ENCODE measurements at regions not wholly inside any gene's neighbourhood (a gene's known extent, or its start where the extent isn't known, plus 50 kb on each side); places are given as distances from the start of the nearest gene placed in this dataset.
"Not testable (repeated sequence)": the region's sequence is repeated elsewhere in the genome, so short reads cannot be mapped to it uniquely, and the experiment has no call there.

DNA sequence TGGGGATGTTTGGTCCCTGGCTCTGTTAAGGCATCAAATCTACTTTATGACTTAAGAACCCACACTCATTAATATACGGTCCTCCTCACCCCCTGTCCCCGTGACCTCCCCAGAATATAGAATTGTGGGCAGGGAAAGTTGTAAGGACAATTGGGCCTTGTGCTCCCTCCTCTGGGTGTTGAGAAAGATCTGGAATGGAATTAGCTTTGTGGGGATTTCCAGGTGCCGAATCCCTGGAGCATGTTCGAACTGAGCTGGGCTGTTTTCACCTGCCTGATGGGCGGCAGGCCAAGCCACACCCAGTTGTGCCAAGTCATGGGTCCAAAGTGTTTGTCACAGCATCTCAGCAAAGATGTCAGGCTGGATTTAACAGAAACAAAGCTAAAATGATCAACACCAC, 349.3 kb upstream of the KLF3 start:
- no peak for DNase-seq

DNA sequence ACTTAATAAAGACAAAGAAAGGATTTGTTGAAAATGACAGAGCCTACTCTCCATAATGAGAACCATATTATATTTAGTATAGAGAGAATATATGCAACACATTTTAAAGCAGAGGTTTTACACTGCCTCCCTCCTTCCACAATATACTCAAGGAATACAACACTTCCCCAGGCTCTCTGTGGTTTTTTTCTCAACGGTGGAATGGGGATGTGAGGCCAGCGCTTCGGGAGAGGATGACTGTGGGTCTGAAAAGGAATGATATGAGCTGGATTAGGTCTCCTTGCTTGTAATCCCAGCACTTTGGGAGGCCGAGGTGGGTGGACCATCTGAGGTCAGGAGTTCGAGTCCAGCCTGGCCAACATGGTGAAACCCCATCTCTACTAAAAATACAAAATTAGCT, 348.7 kb upstream of the KLF3 start:
- DNase-seq, result no peak

DNA sequence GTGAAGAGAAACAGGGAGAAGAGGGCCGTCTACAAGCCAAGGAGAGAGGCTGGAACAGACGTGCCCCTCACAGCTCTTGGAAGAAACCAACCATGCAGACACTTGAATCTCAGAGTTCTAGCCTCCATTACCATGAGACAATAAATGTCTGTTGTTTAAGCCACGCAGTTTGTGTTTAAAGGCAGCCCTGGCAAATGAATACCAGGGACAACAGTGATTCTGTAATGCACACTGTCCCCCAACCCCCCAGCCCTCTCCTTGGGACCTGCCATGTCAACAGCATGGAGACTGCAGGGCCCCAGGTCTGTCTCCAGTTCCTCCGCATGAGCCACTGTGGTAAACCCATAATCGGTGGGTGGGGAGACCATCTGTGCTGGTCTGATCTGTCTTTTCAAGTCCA, 348.0 kb upstream of the KLF3 start:
- DNase-seq, result no peak

DNA sequence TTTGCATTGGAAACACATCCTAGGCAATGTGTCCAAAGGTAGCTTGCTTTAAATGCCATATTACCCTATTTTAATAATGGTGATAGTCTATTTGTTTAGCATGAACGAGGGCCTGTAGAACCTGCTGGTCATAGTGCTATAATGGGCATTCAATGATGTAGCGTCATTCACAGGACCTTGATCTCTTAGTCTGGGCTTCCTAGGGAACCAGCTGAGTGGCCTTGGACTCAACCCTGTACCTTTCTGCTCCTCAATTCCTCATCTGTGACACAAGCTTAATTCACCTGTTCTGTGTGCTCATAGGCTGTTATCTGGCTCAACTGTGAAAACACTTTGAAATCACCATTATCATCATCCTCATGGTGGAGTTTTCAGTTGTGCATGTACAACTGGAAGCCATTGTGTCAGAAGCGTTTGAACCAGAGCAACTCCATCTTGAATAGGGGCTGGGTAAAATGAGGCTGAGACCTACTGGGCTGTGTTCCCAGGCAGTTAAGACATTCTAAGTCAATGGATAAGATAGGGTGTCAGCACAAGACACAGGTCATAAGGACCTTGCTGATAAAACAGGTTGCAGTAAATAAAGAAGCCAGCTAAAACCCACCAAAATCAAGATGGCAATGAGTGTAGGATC, 346.8 kb upstream of the KLF3 start:
- DNase-seq, result no peak

DNA sequence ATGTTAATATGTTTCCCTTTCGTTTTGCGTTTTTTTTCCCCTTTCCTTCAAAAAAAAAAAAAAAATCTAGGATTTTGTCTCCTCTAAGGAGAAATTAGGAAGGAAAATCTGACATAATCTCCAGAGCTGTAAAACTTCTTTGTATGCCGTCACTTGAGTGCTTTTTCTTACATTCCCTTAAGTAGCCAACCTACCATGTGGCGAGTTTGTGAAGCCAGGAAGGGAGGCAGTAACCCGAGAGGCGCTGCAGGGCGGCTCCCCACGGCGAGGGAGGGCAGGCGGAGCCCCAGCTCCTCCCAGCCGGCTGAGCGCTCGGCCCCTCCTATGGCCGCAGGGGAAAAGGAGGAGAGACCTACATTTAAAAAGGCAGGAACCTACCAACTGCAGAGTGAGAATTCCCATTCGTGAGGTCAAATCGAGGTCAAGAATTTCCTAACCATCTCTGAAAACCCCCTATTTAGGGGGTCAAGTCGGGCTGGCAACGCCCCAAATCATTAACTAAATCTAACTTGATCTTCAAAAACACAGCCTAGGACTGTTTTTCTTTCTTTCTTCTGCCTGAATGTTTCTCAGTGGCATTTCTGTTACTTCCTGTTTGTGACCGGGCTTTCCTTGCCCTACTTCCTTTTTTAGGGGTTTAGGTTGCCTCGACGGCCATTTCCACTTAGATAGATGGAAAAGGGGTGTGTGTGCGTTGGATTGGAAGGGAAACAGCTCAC, 345.1 kb upstream of the KLF3 start:
- peak; percentile 77 for DNase-seq

DNA sequence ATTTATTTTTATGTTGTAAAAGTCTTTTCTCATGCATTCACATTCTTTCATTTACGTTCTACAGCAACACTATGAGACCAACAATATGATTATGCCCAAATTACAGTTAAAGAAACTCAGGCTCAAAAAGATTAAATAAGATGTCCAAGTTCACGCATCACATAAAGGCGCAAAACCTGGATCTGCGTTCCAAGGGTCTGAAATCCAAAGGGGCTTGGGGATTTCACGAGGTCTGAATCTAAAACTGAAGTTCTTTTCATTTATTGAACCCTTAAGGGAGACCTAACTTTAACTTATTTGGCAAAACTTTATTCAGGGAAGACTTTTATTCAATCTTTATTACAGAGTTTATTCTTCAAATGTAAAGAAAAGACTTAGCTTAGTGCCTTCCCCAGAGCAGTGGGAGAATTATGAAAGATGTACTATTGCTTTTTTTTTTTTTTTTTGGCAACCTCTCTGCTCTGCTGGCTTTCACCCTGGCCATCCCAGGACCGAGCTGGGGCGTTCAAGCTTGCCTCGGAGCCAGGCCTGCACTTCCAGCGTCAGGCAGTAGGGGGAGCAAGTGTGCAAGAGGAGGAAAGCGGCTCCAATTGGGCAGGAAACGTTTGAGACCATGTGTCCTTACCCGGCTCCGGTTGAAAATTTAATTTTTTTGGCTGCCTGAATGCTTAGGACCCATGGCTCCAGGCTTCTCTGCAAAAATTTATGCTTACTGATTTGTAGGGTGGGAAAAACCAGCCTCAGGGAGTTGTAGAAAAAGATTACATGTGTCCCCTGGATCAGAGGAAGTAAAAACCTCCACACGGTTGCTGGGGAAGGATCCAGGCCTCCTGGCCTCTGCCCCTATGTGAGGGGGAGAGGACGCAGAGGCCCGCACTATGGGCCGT, 344.3 kb upstream of the KLF3 start:
- DNase-seq, result peak; percentile 85 to 90

DNA sequence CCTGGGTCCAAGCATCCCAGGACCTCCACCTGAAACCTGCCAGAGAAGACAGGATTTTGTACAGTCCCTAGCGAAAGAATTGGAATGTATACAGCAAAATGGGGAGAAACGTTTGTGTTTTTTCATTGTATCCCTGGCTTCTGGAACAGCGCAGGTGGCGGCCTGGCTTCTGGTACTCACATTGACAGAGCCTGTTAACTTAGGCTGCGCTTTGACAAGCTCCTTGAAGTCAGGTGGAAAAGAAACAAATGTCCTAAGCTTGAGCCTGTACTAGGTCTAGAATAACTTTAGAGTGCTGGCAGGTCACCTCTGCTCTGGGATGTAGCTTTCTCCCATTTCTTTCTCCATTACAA, 343.7 kb upstream of the KLF3 start:
- no peak for DNase-seq

DNA sequence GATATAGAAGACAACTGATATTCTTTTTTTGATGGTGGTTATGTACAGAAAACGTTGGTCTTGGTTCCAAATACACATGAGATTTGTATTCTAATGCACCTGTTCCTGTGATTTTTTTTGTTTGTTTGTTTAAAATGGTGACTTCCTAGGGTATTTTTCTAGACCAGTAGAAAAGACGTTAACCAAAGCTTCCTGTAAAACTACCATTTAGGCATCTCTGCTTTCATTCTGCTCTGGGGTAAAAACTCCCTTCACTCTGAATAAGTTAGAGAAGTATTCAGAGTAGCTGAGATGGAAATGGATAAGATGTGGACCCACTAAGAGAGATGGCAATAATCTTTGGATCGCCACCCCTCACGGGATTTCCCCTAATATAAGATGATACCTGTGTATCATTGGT, 343.2 kb upstream of the KLF3 start:
- no peak for DNase-seq

DNA sequence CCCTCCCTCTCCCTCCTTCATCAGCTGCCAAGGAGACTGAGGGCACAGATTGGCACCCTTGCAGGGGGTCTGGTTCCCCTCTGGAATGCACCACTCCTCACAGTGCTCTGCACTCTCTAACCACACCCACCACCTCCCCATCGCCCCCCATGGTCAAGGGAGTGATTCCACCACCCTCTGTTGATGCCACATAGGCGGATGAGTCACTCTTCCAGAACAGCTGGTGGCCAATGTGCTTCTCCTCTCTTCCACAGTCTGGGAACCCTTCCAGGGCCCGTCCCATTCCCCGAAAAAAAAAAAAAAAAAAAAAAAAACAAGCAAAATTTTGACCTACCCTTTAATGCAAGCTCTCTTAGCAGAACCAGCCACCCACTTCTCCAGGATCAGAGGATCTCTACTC, 341.3 kb upstream of the KLF3 start:
- no peak for DNase-seq

DNA sequence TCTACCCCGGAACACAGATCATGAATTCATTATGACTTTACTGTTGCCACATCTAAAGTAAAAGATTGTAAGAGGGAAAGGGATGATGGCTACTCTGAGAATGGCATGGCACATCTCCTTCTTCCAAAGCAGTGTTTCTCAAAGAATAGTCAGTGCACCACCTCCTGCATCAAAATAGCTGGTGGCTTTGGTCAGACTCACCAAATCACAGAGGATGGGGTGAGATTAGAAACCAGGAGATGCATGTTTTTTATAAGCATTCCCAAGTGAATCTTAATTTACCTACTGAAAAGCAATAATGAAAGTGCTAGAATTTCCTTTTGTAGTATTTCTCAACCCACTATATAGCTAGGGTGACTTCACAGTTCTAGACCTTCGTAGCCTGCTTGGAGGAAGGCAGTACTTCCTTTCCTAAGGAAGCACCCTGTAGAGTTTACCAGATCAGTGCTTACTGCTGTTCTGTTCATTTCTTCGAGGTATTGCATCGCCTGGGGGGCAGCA, 340.8 kb upstream of the KLF3 start:
- DNase-seq, result no peak

DNA sequence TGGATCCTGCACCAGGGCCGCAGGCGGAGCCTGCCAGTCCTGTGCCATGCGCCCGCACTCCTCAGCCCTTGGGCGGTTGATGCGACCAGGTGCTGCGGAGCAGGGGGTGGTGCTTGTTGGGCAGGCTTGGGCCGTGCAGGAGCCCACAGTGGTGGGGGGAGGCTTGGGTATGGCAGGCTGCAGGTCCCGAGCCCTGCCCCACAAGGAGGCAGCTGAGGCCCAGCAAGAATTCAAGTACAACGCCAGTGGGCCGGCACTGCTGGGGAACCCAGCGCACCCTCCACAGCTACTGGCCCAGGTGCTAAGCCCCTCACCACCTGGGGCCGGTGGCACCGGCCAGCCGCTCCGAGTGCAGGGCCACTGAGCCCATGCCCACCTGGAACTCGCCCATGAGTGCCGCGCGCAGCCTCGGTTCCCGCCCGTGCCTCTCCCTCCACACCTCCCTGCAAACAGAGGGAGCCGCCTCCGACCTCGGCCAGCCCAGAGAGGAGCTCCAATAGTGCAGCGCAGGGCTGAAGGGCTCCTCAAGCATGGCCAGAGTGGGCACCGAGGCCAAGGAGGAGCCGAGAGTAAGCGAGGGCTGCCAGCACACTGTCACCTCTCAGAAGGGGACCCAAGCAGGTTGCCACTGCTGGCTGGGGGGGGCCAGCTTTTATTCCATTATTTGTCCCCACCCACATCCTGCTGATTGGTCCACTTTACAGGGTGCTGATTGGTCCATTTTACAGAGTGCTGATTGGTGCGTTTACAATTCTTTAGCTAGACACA, 339.0 kb upstream of the KLF3 start:
- no peak for DNase-seq

DNA sequence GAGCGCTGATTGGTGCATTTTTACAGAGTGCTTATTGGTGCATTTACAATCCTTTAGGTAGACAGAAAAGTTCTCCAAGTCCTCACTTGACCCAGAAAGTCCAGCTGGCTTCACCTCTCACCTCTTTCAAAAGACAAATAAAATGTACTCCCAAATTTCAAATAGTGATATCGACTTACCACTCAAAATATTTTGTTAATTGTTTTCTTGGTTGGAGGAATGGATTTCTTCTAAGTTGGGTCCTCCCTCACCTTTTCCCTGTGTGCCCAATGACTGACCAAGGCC, 338.4 kb upstream of the KLF3 start:
- no peak for DNase-seq

DNA sequence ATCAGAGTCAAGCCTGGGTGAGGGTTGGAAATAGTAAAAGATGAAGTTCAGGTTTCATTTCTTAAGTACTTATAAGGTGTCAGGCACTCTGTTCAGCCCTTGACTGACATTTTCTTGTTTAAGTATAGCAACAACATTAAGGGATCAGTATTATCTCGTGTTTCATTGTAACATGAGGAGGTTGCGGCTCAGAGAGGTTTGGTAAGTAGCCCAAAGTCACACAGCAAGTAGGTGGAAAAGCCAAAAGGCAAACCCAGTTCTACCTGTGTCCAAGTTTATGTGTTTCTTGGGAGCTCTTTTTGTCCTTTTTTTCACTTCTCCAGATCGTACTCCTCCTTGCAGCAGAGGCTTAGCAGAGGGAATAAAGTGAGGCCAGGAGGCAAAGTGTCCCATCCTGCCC, 337.5 kb upstream of the KLF3 start:
- DNase-seq, result no peak

DNA sequence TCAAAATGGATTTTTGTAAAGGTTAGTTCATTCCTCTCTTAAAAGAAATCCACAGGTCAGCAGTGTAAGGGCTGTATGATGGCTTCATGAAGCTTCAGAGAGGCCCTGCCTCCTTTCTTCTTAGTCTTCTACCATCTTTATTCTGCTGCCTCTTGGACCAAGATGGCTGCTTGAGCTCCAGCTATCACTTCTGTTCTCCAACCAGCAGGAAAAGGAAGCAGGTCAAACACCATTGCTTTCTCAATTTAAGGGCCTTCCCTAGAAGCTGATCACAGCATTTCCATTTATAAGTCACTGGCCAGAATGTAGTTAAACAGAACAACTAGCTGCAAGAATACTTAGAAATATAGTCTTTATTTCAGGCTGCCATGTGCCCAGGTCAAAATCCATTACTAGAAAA, 336.8 kb upstream of the KLF3 start:
- no peak for DNase-seq

DNA sequence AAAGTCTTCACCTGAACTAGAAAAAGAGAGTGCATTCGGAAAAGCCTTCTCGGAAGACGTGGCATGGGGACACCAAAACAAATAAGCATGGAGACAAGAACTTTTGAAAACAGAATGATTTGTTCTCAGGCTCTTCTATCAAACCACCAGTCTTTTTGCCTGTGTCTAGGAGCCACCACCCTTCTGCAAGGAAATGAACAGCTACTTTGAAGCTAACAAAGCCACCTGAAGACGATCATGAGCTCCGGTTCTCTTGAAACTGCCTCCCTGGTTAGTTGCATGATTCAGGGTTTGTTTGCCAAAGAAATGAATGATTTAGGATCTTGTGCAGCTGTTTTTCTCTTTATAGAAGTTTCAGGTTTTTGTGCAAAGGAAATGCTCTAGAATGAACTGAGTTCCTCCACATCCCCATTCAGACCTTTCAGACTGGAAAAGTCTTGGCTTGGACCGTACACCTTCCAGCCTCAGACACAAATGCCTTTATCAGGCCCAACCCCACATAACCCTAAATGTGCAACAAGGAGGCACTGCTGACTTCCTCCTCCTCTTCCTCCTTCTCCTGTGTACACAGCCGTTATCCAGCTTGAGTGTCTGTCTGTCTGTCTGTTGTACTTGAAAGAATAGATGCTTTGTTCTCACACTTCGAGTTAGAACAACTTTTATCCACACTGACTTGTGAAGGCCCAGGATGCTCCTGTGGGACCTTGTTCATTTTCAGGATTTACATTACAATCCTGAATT, 334.8 kb upstream of the KLF3 start:
- peak in 1 of 2 donors; percentile 8 for DNase-seq

DNA sequence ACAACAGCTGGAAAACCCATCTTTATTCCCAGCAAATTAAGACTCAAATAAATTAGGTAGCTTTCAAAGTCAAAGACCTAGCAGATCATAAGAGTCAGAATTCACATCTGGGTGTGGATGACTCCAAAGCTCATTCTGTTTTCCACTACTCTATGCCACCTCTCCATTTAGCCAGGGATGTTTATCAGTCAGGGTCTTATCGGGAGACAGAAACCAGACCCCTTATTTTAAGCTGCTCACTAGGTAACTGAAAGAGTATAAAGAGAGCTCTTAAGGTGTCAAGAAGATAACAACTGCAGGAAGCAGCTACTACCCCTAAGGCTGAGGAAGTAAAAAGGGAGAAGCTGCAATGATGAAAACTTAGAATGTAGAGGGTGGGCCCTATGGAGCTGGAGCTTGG, 333.7 kb upstream of the KLF3 start:
- DNase-seq, result no peak

DNA sequence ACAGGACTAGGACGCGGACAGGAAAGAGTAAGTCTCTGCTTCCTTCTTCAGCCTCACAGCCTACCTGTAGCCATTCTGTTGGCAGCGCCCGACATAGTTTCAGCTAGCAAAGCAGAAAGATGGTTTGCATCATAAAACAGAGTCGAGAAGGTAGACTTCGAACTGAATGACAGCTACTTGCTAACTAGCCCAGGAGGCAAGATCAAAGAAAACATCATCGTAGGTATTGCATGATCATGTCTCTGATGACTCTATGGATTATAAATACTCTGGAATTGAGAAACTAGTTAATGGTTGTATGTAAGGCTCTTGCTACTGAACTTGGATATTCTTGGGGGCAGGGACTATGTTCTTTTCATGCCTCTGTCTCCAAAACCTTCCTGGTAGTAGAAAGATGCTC, 333.1 kb upstream of the KLF3 start:
- DNase-seq, result no peak

DNA sequence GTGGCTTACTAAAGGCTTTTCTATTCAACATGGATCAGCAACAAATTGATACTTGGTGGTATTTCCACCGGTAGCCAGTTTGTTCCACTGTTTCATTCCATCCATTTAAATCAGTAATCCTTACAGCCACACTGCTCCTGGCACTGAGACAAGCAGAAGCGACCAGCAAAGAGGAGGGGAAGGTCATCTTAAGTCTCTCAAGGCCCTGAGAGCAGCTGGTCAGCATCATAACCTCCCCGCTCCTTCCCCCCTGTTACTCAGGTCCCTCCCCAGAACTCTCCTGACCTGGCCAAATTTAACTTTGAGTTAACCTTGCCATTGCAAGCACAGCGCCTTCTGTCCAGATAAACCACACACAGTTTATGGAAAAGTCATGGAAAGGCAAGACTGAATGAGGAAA, 331.3 kb upstream of the KLF3 start:
- no peak for DNase-seq

DNA sequence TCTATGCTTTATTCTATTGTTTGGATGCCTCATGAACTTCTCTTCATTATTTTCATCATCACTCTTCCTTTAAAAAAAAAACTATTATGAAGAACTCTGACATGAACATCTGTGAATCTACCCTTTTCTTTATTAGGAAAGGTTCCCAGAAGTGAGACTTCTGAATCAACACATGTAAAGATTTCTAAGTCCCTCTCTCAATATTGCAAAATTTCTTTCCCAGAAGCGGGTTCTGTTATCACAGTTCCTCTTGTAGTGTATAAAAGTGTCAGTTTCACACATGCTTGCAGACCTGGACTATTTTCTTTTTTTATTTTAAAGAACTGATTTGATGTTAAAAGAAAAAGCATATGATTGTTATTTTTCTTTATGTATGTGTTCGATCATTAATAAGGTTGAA, 330.8 kb upstream of the KLF3 start:
- no peak for DNase-seq

DNA sequence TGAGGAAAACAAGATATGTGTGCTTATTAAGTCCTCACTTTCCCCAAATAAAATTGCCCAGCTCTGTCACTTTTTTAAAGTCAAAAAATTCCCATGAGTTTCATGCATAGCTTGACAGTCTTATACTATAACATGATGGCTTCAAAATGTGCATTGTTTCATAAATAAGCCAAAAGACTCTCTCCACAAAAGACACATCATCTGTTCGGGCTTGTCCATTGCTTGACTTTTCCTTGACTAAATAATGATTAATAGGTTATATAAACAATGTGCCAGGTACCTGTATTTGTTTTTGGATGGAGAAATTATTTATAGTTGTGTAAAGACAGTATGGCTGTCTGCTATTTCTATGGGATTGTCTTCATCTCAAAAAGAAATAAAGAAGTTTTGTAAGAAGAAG, 329.2 kb upstream of the KLF3 start:
- DNase-seq, result no peak

DNA sequence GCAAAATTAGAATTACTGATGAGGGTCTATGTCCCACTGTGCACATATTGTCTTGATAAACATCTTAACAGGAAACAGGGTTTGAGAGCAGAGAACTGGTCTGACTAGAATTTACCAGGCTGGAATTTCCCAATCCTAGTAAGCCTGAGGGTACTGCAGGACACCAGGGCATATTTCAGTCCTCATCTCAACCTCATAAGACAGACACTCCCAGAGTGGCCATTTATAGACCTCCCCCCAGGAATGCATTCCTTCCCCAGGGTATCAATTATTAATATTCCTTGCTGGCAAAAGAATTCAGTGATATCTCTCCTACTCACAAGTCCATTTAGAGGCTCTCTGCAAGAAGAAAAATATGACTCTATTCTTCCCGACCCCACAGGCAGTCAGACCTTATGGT, 325.1 kb upstream of the KLF3 start:
- not testable (repeated sequence) for DNase-seq

DNA sequence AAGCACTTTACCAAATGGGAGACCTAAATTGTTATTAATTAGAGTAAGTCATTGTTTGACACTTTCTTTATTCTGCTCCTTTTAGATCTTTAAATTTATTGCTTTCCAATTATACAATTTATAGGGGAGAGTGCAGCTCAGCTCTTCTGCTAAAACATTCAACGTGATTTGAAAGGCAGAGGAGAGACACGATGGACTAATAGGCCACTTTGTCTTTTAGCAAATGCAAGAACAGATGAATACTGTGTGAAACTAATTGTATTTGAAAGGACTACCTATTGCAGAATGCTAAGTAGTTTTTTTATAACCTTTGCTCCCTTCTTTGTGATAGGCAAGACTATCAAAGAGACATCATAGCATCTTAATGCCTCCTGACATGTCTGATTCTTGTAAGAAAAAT, 320.4 kb upstream of the KLF3 start:
- no peak for DNase-seq

DNA sequence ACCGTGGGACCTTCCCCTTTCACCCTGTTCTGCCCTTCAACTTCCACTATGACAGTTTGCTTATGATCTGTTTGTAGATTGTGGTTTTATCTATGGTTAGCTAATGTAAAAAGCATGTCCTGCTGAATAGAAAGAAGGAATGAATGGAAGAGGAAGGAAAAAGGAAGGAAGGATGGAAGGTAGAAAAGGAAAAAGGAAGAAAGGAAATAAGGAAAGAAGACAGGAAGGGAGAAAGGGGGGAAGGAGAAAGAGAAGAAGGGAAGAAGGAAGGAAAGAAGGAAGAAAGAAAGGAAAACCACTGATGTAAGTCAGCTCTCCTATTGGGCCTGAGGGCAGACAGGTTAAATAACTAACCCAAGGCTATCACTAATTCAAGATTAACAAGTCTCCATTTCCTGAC, 319.1 kb upstream of the KLF3 start:
- DNase-seq, result no peak

All from CD4-positive, alpha-beta T cell treated with Interleukin-1 beta for 1 hour (primary cell).